H9 (cell line): ENCODE measurements at regions not wholly inside any gene's neighbourhood (a gene's known extent, or its start where the extent isn't known, plus 50 kb on each side); places are given as distances from the start of the nearest gene placed in this dataset.

Experiments used
- DNase-seq: peaks from one replicate; pipeline ENCODE4 v3.0.0-alpha.2; 2017
- H2AFZ ChIP-seq: one replicate; pipeline ENCODE4 v1.6.1; 2013; ENCODE audit warnings: mild to moderate bottlenecking, low read length, control low read depth, moderate library complexity
- H2AK5ac ChIP-seq: 2 replicates; pipeline ENCODE4 v1.6.1; 2013; ENCODE audit warnings: low read length, control low read depth, mixed read lengths; ENCODE audit not compliant: insufficient read length
- H2BK120ac ChIP-seq: one replicate; pipeline ENCODE4 v1.6.1; 2013; ENCODE audit warnings: low read depth, mild to moderate bottlenecking, low read length, control low read depth, inconsistent platforms; ENCODE audit not compliant: poor library complexity, severe bottlenecking
- H2BK12ac ChIP-seq: 2 replicates; pipeline ENCODE4 v1.6.1; 2013; ENCODE audit warnings: low read length, control low read depth, mixed read lengths, low read depth; ENCODE audit not compliant: insufficient read length
- H2BK15ac ChIP-seq: 2 replicates; pipeline ENCODE4 v1.6.1; 2013; ENCODE audit warnings: low read depth, low read length, control low read depth
- H2BK20ac ChIP-seq: one replicate; pipeline ENCODE4 v1.6.1; 2013; ENCODE audit warnings: low read depth, mild to moderate bottlenecking, low read length, control low read depth, inconsistent platforms; ENCODE audit not compliant: poor library complexity, severe bottlenecking
- H2BK5ac ChIP-seq: 2 replicates; pipeline ENCODE4 v1.6.1; 2013; ENCODE audit warnings: low read length, control low read depth, mixed read lengths; ENCODE audit not compliant: insufficient read length
- H3K14ac ChIP-seq: 2 replicates; pipeline ENCODE4 v1.6.1; 2013; ENCODE audit warnings: low read length, control low read depth; ENCODE audit not compliant: insufficient read depth
- H3K18ac ChIP-seq: 2 replicates; pipeline ENCODE4 v1.6.1; 2013; ENCODE audit warnings: low read depth, mild to moderate bottlenecking, mixed read lengths, low read length, control low read depth; ENCODE audit not compliant: insufficient read length
- H3K23ac ChIP-seq: 2 replicates; pipeline ENCODE4 v1.6.1; 2013; ENCODE audit warnings: low read length, control low read depth, mixed read lengths, low read depth; ENCODE audit not compliant: insufficient read length
- H3K23me2 ChIP-seq: 2 replicates; pipeline ENCODE4 v1.6.1; 2013; ENCODE audit warnings: low read depth, mild to moderate bottlenecking, mixed read lengths, low read length, control low read depth; ENCODE audit not compliant: insufficient read length, poor library complexity, severe bottlenecking
- H3K27ac ChIP-seq: 2 replicates; pipeline ENCODE4 v1.5.1; 2013; ENCODE audit warnings: low read length, control low read depth, mixed read lengths, low read depth; ENCODE audit not compliant: insufficient read length
- H3K27me3 ChIP-seq: 2 replicates; pipeline ENCODE4 v1.6.1; 2013; ENCODE audit warnings: low read length, control low read depth, inconsistent platforms; ENCODE audit not compliant: insufficient read depth
- H3K4ac ChIP-seq: 2 replicates; pipeline ENCODE4 v1.6.1; 2013; ENCODE audit warnings: low read depth, mild to moderate bottlenecking, control low read depth, inconsistent platforms, low read length, moderate library complexity
- H3K4me1 ChIP-seq: 2 replicates; pipeline ENCODE4 v1.6.1; 2013; ENCODE audit warnings: low read length, control low read depth, inconsistent platforms; ENCODE audit not compliant: insufficient read depth
- H3K4me2 ChIP-seq: 2 replicates; pipeline ENCODE4 v1.6.1; 2013; ENCODE audit warnings: low read length, control low read depth, mixed read lengths; ENCODE audit not compliant: insufficient read length, insufficient read depth
- H3K56ac ChIP-seq: 2 replicates; pipeline ENCODE4 v1.6.1; 2013; ENCODE audit warnings: low read depth, mild to moderate bottlenecking, mixed read lengths, low read length, control low read depth; ENCODE audit not compliant: insufficient read length
- H3K79me1 ChIP-seq: 2 replicates; pipeline ENCODE4 v1.6.1; 2013; ENCODE audit warnings: low read depth, mild to moderate bottlenecking, moderate library complexity, low read length, control low read depth, inconsistent platforms; ENCODE audit not compliant: insufficient read depth, poor library complexity, severe bottlenecking
- H3K79me2 ChIP-seq: 2 replicates; pipeline ENCODE4 v1.6.1; 2013; ENCODE audit warnings: low read length, control low read depth, inconsistent platforms; ENCODE audit not compliant: insufficient read depth
- H3K9ac ChIP-seq: 2 replicates; pipeline ENCODE4 v1.6.1; 2013; ENCODE audit warnings: low read length, control low read depth, mixed read lengths; ENCODE audit not compliant: insufficient read length; ENCODE audit errors: extremely low read depth
- H3K9me3 ChIP-seq: one replicate; pipeline ENCODE4 v1.6.1; 2013; ENCODE audit warnings: low read depth, low read length, inconsistent platforms; ENCODE audit not compliant: control insufficient read depth
- H3T11ph ChIP-seq: one replicate; pipeline ENCODE4 v1.6.1; 2013; ENCODE audit warnings: mild to moderate bottlenecking, low read length, control low read depth, inconsistent platforms
- H4K20me1 ChIP-seq: one replicate; pipeline ENCODE4 v1.6.1; 2013; ENCODE audit not compliant: control insufficient read depth, insufficient read length, insufficient read depth
- H4K5ac ChIP-seq: 2 replicates; pipeline ENCODE4 v1.6.1; 2013; ENCODE audit warnings: low read depth, mild to moderate bottlenecking, mixed read lengths, low read length, control low read depth; ENCODE audit not compliant: insufficient read length
- H4K8ac ChIP-seq: replicated peaks from 2 replicates; pipeline ENCODE4 v1.6.1; 2013; ENCODE audit warnings: low read length, control low read depth, mixed read lengths, low read depth; ENCODE audit not compliant: insufficient read length
- H4K91ac ChIP-seq: 2 replicates; pipeline ENCODE4 v1.6.1; 2013; ENCODE audit warnings: low read depth, mild to moderate bottlenecking, moderate library complexity, mixed read lengths, low read length, control low read depth; ENCODE audit not compliant: insufficient read length
- H3K27ac Mint-ChIP-seq, 3 experiments: 2 replicates in 2 of 3; 3 replicates in 1 of 3; pipeline ENCODE4 v1.8.0; 2020 to 2021; ENCODE audit warnings: mixed read lengths in 3 of 3, mild to moderate bottlenecking in 1 of 3, moderate library complexity in 1 of 3
- H3K27me3 Mint-ChIP-seq: 2 replicates; pipeline ENCODE4 v1.8.0; 2021; ENCODE audit warnings: low read depth, mild to moderate bottlenecking, moderate library complexity, mixed read lengths
- H3K36me3 Mint-ChIP-seq, 3 experiments: 2 replicates in 2 of 3; 3 replicates in 1 of 3; pipeline ENCODE4 v1.8.0; 2020 to 2021; ENCODE audit warnings: low read depth in 3 of 3, mixed read lengths in 3 of 3; ENCODE audit not compliant: insufficient read depth in 1 of 3
- H3K4me1 Mint-ChIP-seq, 2 experiments: 2 replicates each; pipeline ENCODE4 v1.8.0; 2020; ENCODE audit warnings: mixed read lengths in 2 of 2
- H3K4me3 Mint-ChIP-seq, 2 experiments: 2 replicates in 1 of 2; 3 replicates in 1 of 2; pipeline ENCODE4 v1.8.0; 2020 to 2021; ENCODE audit warnings: mild to moderate bottlenecking in 2 of 2, mixed read lengths in 2 of 2, moderate library complexity in 1 of 2
- H3K9me3 Mint-ChIP-seq, 2 experiments: 2 replicates in 1 of 2; 3 replicates in 1 of 2; pipeline ENCODE4 v1.8.0; 2020; ENCODE audit warnings: mild to moderate bottlenecking in 2 of 2, mixed read lengths in 2 of 2, moderate library complexity in 1 of 2
- WGBS: extraction: QIAGEN DNeasy Blood & Tissue Kit; methylation state at CpG from one replicate; pipeline ENCODE4 v1.1.7; 2013; ENCODE audit warnings: missing lambda C conversion rate, low lambda C conversion rate, mixed read lengths; ENCODE audit not compliant: insufficient read length; ENCODE audit errors: extremely low coverage; 5-methylcytosine and 5-hydroxymethylcytosine counted together
- TF ChIP-seq, protein P1 (sequence below): fragments of 200-600 bp; sonication (generic); conservative IDR thresholded peaks from 3 replicates; pipeline ENCODE4 v1.8.0; 2021; ENCODE audit warnings: antibody characterized with exemption, mild to moderate bottlenecking

DNA sequence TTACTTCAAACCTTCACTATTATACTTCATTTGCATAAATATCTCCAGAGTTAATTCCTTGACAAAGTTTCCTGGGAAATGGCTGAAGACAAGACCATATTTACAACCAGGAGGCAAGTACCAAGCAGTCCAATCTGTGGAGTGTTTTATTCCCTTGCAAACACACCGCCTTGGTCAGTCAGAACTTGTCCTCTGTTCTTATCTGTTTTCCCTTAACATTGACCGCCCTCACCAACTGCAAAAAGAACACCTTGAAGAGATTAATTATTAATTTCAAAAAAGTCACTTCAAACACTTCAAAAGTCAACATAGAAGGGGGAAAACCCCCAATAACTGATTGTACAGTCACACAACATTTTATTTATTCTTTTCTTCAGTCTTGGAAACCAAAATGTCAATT, 269.0 kb upstream of the RGMB start:
- H2AFZ ChIP-seq, result no peak overlapping the region
- no peak overlapping the region for H4K5ac ChIP-seq
- H3K9ac ChIP-seq, result no peak overlapping the region
- H3K79me2 ChIP-seq, result no peaks in the 10 kb centered on the region
- H3K56ac ChIP-seq, result no peak overlapping the region
- H3K23me2 ChIP-seq, result no peaks in the 10 kb centered on the region
- no peaks in the 10 kb centered on the region for H3K9me3 ChIP-seq
- no peak overlapping the region for H2AK5ac ChIP-seq
- TF ChIP-seq, protein P1, sequence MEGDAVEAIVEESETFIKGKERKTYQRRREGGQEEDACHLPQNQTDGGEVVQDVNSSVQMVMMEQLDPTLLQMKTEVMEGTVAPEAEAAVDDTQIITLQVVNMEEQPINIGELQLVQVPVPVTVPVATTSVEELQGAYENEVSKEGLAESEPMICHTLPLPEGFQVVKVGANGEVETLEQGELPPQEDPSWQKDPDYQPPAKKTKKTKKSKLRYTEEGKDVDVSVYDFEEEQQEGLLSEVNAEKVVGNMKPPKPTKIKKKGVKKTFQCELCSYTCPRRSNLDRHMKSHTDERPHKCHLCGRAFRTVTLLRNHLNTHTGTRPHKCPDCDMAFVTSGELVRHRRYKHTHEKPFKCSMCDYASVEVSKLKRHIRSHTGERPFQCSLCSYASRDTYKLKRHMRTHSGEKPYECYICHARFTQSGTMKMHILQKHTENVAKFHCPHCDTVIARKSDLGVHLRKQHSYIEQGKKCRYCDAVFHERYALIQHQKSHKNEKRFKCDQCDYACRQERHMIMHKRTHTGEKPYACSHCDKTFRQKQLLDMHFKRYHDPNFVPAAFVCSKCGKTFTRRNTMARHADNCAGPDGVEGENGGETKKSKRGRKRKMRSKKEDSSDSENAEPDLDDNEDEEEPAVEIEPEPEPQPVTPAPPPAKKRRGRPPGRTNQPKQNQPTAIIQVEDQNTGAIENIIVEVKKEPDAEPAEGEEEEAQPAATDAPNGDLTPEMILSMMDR, result no peak
- no peaks in the 10 kb centered on the region for H3K27me3 ChIP-seq
- no peaks in the 10 kb centered on the region for H3K79me1 ChIP-seq
- H3K23ac ChIP-seq, result no peak overlapping the region
- no peak overlapping the region for H3K18ac ChIP-seq
- Mint-ChIP-seq H3K4me1 (peaks cover 18 to 21% of the 10 kb centered on the region in 2 experiments), H3K27me3 (no peaks in the 10 kb centered on the region), H3K9me3 (peaks cover 0 to 3% of the 10 kb centered on the region in 2 experiments; a peak in 1 of 5 replicates), H3K4me3 (no peak overlapping the region), H3K27ac (no peak overlapping the region), H3K36me3 (peaks cover 0 to 3% (median 1%) of the 10 kb centered on the region in 3 experiments; a peak in 1 of 7 replicates)
- no peak overlapping the region for H3K4ac ChIP-seq
- H2BK12ac ChIP-seq, result no peak overlapping the region
- H2BK20ac ChIP-seq, result no peak overlapping the region
- H4K91ac ChIP-seq, result no peak overlapping the region
- no peak for DNase-seq
- H3K14ac ChIP-seq, result no peak overlapping the region
- no peak overlapping the region for H2BK120ac ChIP-seq
- no peak overlapping the region for H3T11ph ChIP-seq
- no peak overlapping the region for H2BK15ac ChIP-seq
- WGBS, result no CpG with 5 or more reads among the region's 2 CpGs
- H2BK5ac ChIP-seq, result no peak overlapping the region
- H3K27ac ChIP-seq, result no peak overlapping the region
- no peak overlapping the region for H3K4me2 ChIP-seq
- no peaks in the 10 kb centered on the region for H4K20me1 ChIP-seq
- no peak overlapping the region for H4K8ac ChIP-seq
- peaks cover 3% of the 10 kb centered on the region for H3K4me1 ChIP-seq
